ENCODE measurements at regions not wholly inside any gene's neighbourhood (a gene's known extent, or its start where the extent isn't known, plus 50 kb on each side); places are given as distances from the start of the nearest gene placed in this dataset.

- DNase-seq (ENCODE audit: extremely low read depth, low read depth) = no peak
Measured at GRCh38 chr7:12120632-12121031, 90.5 kb upstream of the TMEM106B start.

- no peak for DNase-seq (ENCODE audit: extremely low read depth, low read depth)
Measured at GRCh38 chr7:12123172-12123571, 87.9 kb upstream of the TMEM106B start.

GRCh38 chr7:12124028-12124427 lies 87.1 kb upstream of the TMEM106B start:
- DNase-seq (ENCODE audit: extremely low read depth, low read depth) = no peak

GRCh38 chr7:12127455-12127854 lies 83.6 kb upstream of the TMEM106B start:
- DNase-seq (ENCODE audit: extremely low read depth, low read depth) = peak; percentile 22

GRCh38 chr7:12130609-12131008 lies 80.5 kb upstream of the TMEM106B start:
- DNase-seq (ENCODE audit: extremely low read depth, low read depth) = no peak

GRCh38 chr7:12131122-12131521 lies 80.0 kb upstream of the TMEM106B start:
- no peak for DNase-seq (ENCODE audit: extremely low read depth, low read depth)

- no peak for DNase-seq (ENCODE audit: extremely low read depth, low read depth)
Measured at GRCh38 chr7:12133865-12134264, 77.2 kb upstream of the TMEM106B start.

GRCh38 chr7:12136523-12136922 lies 74.6 kb upstream of the TMEM106B start:
- DNase-seq (ENCODE audit: extremely low read depth, low read depth) = no peak

- no peak for DNase-seq (ENCODE audit: extremely low read depth, low read depth)
Measured at GRCh38 chr7:12137283-12137682, 73.8 kb upstream of the TMEM106B start.

GRCh38 chr7:12138421-12138820 lies 72.7 kb upstream of the TMEM106B start:
- no peak for DNase-seq (ENCODE audit: extremely low read depth, low read depth)

GRCh38 chr7:12139416-12139815 lies 71.7 kb upstream of the TMEM106B start:
- DNase-seq (ENCODE audit: extremely low read depth, low read depth) = no peak

- DNase-seq (ENCODE audit: extremely low read depth, low read depth) = no peak
Measured at GRCh38 chr7:12146813-12147212, 64.3 kb upstream of the TMEM106B start.

GRCh38 chr7:12152196-12152918 lies 58.7 kb upstream of the TMEM106B start:
- DNase-seq (ENCODE audit: extremely low read depth, low read depth) = no peak

- DNase-seq (ENCODE audit: extremely low read depth, low read depth) = no peak
Measured at GRCh38 chr7:12154119-12154518, 57.0 kb upstream of the TMEM106B start.

GRCh38 chr7:12157517-12157916 lies 53.6 kb upstream of the TMEM106B start:
- no peak for DNase-seq (ENCODE audit: extremely low read depth, low read depth)

GRCh38 chr7:12158334-12159060 lies 52.6 kb upstream of the TMEM106B start:
- peak; percentile 87 for DNase-seq (ENCODE audit: extremely low read depth, low read depth)

- DNase-seq (ENCODE audit: extremely low read depth, low read depth) = no peak
Measured at GRCh38 chr7:12161146-12161545, 49.9 kb upstream of the TMEM106B start.

All from NCI-H460 (cell line).